Thoracic aorta (tissue), 2 donors: ENCODE measurements at regions not wholly inside any gene's neighbourhood (a gene's known extent, or its start where the extent isn't known, plus 50 kb on each side); places are given as distances from the start of the nearest gene placed in this dataset.
"Not testable (repeated sequence)": the region's sequence is repeated elsewhere in the genome, so short reads cannot be mapped to it uniquely, and the experiment has no call there.

Source experiments
- ATAC-seq: fragments of 150-250 bp; one replicate; pipeline ENCODE4 v1.8.0; 2017; ENCODE audit warnings: low read depth; ENCODE audit not compliant: insufficient number of reproducible peaks, low FRiP score
- DNase-seq: peaks from one replicate; pipeline ENCODE4 v3.0.0-alpha.2; 2020; ENCODE audit warnings: low spot score
- H3K27ac ChIP-seq, 2 donors: fragments of 200-600 bp; sonication (generic); 1 replicate in 1 of 2; 2 replicates in 1 of 2; pipeline ENCODE4 v1.5.1; 2016; ENCODE audit warnings: mild to moderate bottlenecking in 2 of 2, moderate library complexity in 2 of 2
- H3K27me3 ChIP-seq: fragments of 200-600 bp; sonication (generic); replicated peaks from 2 replicates; pipeline ENCODE4 v1.6.0; 2016; ENCODE audit warnings: mild to moderate bottlenecking; ENCODE audit not compliant: insufficient read depth
- H3K36me3 ChIP-seq: fragments of 200-600 bp; sonication (generic); one replicate; pipeline ENCODE4 v1.5.1; 2016
- H3K4me1 ChIP-seq, 2 donors: fragments of 200-600 bp; sonication (generic); 1 replicate in 1 of 2; 2 replicates in 1 of 2; pipeline versions ENCODE4 v1.5.1 to v1.6.0; 2016; ENCODE audit warnings: low read depth in 2 of 2, mild to moderate bottlenecking in 1 of 2; ENCODE audit not compliant: control insufficient read depth in 1 of 2
- H3K4me3 ChIP-seq: fragments of 200-600 bp; sonication (generic); 2 replicates; pipeline ENCODE4 v1.5.1; 2016; ENCODE audit warnings: mild to moderate bottlenecking
- H3K9me3 ChIP-seq: fragments of 200-600 bp; sonication (generic); 2 replicates; pipeline ENCODE4 v1.5.1; 2016
- TF ChIP-seq, protein P1 (sequence below): fragments of 200-600 bp; sonication (generic); IDR thresholded peaks from one replicate; pipeline ENCODE4 v1.5.1; 2019; ENCODE audit warnings: antibody characterized with exemption

DNA sequence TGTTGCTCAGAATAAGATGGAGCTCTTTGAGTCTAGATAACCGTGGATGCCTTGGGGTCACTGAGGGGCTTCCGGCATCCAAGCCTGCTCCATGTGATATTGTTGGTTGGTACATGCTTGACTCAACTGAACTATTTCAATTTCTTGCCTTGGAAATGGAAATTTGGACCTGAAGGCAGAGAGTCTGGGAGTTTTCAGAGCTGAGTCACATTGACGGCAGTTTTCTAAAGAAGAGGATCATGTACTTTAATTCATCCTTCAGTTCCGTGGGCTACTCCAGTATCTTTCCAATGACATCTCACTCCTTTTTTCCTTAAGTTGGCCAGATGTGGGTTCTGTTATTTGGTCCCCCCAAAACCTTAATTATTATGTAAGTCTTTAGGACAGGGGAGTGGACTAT is 100.5 kb downstream of the MFAP3L start:
- no peak for DNase-seq
- ATAC-seq: no peak
- Histone ChIP-seq H3K27ac (no peak overlapping the region), H3K4me1 (no peaks in the 10 kb centered on the region), H3K9me3 (no peaks in the 10 kb centered on the region), H3K36me3 (no peaks in the 10 kb centered on the region), H3K27me3 (no peaks in the 10 kb centered on the region), H3K4me3 (no peak overlapping the region)
- TF ChIP-seq, protein P1, sequence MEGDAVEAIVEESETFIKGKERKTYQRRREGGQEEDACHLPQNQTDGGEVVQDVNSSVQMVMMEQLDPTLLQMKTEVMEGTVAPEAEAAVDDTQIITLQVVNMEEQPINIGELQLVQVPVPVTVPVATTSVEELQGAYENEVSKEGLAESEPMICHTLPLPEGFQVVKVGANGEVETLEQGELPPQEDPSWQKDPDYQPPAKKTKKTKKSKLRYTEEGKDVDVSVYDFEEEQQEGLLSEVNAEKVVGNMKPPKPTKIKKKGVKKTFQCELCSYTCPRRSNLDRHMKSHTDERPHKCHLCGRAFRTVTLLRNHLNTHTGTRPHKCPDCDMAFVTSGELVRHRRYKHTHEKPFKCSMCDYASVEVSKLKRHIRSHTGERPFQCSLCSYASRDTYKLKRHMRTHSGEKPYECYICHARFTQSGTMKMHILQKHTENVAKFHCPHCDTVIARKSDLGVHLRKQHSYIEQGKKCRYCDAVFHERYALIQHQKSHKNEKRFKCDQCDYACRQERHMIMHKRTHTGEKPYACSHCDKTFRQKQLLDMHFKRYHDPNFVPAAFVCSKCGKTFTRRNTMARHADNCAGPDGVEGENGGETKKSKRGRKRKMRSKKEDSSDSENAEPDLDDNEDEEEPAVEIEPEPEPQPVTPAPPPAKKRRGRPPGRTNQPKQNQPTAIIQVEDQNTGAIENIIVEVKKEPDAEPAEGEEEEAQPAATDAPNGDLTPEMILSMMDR: no peak

GRCh38 chr4:169922632-169923276 is 103.4 kb downstream of the MFAP3L start:
- no peaks in the 10 kb centered on the region for H3K4me1 ChIP-seq
- no peak overlapping the region for H3K27ac ChIP-seq
- DNase-seq: no peak
- no peak for ATAC-seq
- TF ChIP-seq, protein P1: no peak
- no peaks in the 10 kb centered on the region for H3K9me3 ChIP-seq
- no peak overlapping the region for H3K4me3 ChIP-seq
- H3K36me3 ChIP-seq: no peaks in the 10 kb centered on the region
- H3K27me3 ChIP-seq: no peaks in the 10 kb centered on the region

DNA sequence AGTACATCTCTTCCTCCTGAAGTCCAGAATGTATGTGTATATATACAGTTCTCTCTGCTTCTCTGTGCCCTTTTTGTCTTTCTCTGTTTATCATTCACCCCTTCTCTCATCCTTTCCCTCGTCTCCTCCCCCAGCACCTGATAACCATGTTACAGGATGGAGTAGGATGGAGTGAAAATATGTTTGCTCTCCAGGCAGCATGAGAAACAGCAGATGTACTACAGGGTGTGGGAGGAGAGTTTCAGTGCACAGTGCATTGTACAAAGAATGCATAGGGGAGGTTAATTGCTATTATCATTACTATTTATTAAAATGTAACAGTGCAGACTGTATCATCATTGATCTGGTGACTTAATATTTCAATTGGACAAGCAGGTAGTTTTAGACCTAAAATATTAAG is 104.5 kb downstream of the MFAP3L start:
- Histone ChIP-seq H3K9me3 (peaks cover 1% of the 10 kb centered on the region), H3K27me3 (no peaks in the 10 kb centered on the region), H3K4me3 (no peak overlapping the region), H3K27ac (no peak overlapping the region), H3K36me3 (no peaks in the 10 kb centered on the region), H3K4me1 (no peaks in the 10 kb centered on the region)
- ATAC-seq: no peak
- TF ChIP-seq, protein P1: no peak
- DNase-seq: no peak

DNA sequence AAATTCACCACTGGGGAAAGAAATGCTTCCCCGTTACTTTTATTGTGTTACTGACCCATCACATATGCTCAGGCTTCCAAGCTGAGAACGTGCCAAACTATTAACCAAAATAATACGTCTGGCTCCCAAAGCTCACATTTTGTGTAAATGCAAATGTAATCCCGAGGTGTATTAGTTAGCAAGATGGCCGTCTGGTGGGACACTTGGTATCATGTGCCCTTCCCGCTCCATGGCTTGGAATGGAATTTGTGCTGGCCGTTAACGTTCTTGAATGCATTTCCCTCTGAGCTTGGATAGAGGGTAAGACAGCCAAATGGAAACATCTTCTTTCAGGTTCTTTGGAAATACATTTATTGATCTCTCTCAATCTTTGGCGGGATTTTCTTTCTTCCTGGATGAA is 105.0 kb downstream of the MFAP3L start:
- ATAC-seq (no peak), DNase-seq (no peak)
- no peaks in the 10 kb centered on the region for H3K36me3 ChIP-seq
- H3K4me3 ChIP-seq: no peak overlapping the region
- H3K27me3 ChIP-seq: no peaks in the 10 kb centered on the region
- H3K27ac ChIP-seq: no peak overlapping the region
- H3K4me1 ChIP-seq: no peaks in the 10 kb centered on the region
- TF ChIP-seq, protein P1: no peak
- H3K9me3 ChIP-seq: peaks cover 5% of the 10 kb centered on the region

- H3K27ac ChIP-seq, H3K4me1 ChIP-seq, ATAC-seq, H3K27me3 ChIP-seq, H3K36me3 ChIP-seq, H3K9me3 ChIP-seq, DNase-seq, H3K4me3 ChIP-seq: not testable (repeated sequence)
Measured at GRCh38 chr4:169919194-169920124, 106.7 kb downstream of the MFAP3L start.
